ENCODE measurements at regions not wholly inside any gene's neighbourhood (a gene's known extent, or its start where the extent isn't known, plus 50 kb on each side); places are given as distances from the start of the nearest gene placed in this dataset.

- Histone ChIP-seq H3K4me3 (ENCODE audit: low read length in 3 of 3) (no peak overlapping the region), H3K27ac (ENCODE audit: low read depth in 2 of 2, low read length in 2 of 2) (no peak overlapping the region), H3K9ac (ENCODE audit: low read length in 3 of 3) (no peak overlapping the region), H3K27me3 (ENCODE audit: control insufficient read depth, insufficient read depth, low read length) (no peaks in the 10 kb centered on the region), H3K36me3 (ENCODE audit: control insufficient read depth in 2 of 3, insufficient read depth in 3 of 3, low read length in 3 of 3) (no peaks in the 10 kb centered on the region), H3K4me1 (ENCODE audit: control insufficient read depth in 2 of 3, insufficient read depth in 2 of 3, low read depth in 1 of 3, low read length in 3 of 3) (peaks cover 4 to 14% (median 14%) of the 10 kb centered on the region in 3 donors), H3K9me3 (ENCODE audit: control insufficient read depth in 2 of 3, insufficient read depth in 1 of 3, low read length in 3 of 3) (no peaks in the 10 kb centered on the region)
- no peak for FAIRE-seq
- intact Hi-C loops (cut with DNase I): no loop called here
- DNase-seq: no peak
- no peak for TF ChIP-seq CTCF (IDR thresholded peaks at IDR 0.05; ENCODE audit: borderline replicate concordance, extremely low read depth, insufficient read depth)
These were observed 311.5 kb upstream of the MPDZ start for GRCh38 chr9:13590996-13591395.

- DNase-seq (no peak), FAIRE-seq (peak; percentile 29)
- Histone ChIP-seq H3K4me3 (ENCODE audit: low read length in 3 of 3) (no peak overlapping the region), H3K27ac (ENCODE audit: low read depth in 2 of 2, low read length in 2 of 2) (no peak overlapping the region), H3K9me3 (ENCODE audit: control insufficient read depth in 2 of 3, insufficient read depth in 1 of 3, low read length in 3 of 3) (no peaks in the 10 kb centered on the region), H3K27me3 (ENCODE audit: control insufficient read depth, insufficient read depth, low read length) (no peaks in the 10 kb centered on the region), H3K9ac (ENCODE audit: low read length in 3 of 3) (no peak overlapping the region), H3K4me1 (ENCODE audit: control insufficient read depth in 2 of 3, insufficient read depth in 2 of 3, low read depth in 1 of 3, low read length in 3 of 3) (peaks cover 4 to 14% (median 14%) of the 10 kb centered on the region in 3 donors), H3K36me3 (ENCODE audit: control insufficient read depth in 2 of 3, insufficient read depth in 3 of 3, low read length in 3 of 3) (no peaks in the 10 kb centered on the region)
- intact Hi-C loops (cut with DNase I): no loop called here
- no peak for TF ChIP-seq CTCF (IDR thresholded peaks at IDR 0.05; ENCODE audit: borderline replicate concordance, extremely low read depth, insufficient read depth)
These were observed 309.7 kb upstream of the MPDZ start for GRCh38 chr9:13589034-13589737.

GRCh38 chr9:13588151-13589033 lies 308.9 kb upstream of the MPDZ start:
- intact Hi-C loops (cut with DNase I): no loop called here
- peak overlapping the region in 1 of 2 donors; percentile 5 for H3K27ac ChIP-seq (ENCODE audit: low read depth in 2 of 2, low read length in 2 of 2)
- DNase-seq: peak in 4 of 5 donors; percentile 44 to 96 (median 82)

More at GRCh38 chr9:13588151-13589033, 308.9 kb upstream of the MPDZ start:
- no peak overlapping the region for H3K4me3 ChIP-seq (ENCODE audit: low read length in 3 of 3)
- H3K9me3 ChIP-seq (ENCODE audit: control insufficient read depth in 2 of 3, insufficient read depth in 1 of 3, low read length in 3 of 3): no peaks in the 10 kb centered on the region
- FAIRE-seq: no peak
- H3K36me3 ChIP-seq (ENCODE audit: control insufficient read depth in 2 of 3, insufficient read depth in 3 of 3, low read length in 3 of 3): no peaks in the 10 kb centered on the region
- H3K27me3 ChIP-seq (ENCODE audit: control insufficient read depth, insufficient read depth, low read length): no peaks in the 10 kb centered on the region
- H3K4me1 ChIP-seq (ENCODE audit: control insufficient read depth in 2 of 3, insufficient read depth in 2 of 3, low read depth in 1 of 3, low read length in 3 of 3): peaks cover 4 to 14% (median 14%) of the 10 kb centered on the region in 3 donors
- H3K9ac ChIP-seq (ENCODE audit: low read length in 3 of 3): no peak overlapping the region
- TF ChIP-seq CTCF (IDR thresholded peaks at IDR 0.05; ENCODE audit: borderline replicate concordance, extremely low read depth, insufficient read depth): no peak

Measured in kidney (tissue), 13 donors.